Smooth muscle cell of the brain vasculature (primary cell): ENCODE measurements at regions not wholly inside any gene's neighbourhood (a gene's known extent, or its start where the extent isn't known, plus 50 kb on each side); places are given as distances from the start of the nearest gene placed in this dataset.

Experiments used
- DNase-seq: peaks from one replicate; pipeline ENCODE4 v3.0.0-alpha.2; 2012; ENCODE audit warnings: low read depth, low spot score

DNA sequence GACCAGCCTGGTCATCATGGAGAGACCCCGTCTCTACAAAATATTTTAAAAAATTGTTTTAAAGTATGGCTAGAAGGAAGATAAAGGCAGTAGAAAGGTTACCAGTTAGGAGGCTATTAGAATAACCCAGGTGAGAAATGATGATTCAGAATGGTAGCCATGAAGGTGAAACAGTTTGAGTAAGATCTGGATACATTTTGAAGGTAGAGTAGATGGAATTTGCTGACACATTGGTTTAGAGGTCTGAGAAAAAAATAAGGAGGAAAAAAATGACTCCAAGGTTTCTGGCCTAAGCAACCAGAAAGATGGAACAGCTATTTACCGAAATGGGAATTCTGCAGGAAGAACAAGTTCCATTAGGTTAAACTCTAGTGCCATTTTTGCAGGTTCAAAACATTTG, 167.9 kb upstream of the TAB2 start:
- no peak for DNase-seq

DNA sequence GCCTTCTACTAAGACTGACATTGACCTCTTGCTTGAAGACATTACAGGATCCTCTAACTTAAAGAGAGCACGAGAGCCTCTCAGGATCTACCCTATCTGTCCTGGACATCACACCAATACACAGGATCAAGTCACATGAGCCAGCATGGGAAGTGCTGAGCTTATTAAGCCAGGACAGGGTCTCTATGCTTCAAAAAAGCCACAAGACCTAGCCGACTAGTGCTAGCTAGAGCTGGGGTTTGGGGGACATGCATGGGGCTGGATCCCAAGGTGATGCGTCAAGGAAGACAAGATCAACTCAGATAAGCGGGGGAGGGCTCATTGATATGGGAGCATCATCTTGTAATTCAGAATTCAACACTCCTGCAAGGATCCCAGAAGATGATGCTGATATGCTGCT, 167.2 kb upstream of the TAB2 start:
- no peak for DNase-seq

DNA sequence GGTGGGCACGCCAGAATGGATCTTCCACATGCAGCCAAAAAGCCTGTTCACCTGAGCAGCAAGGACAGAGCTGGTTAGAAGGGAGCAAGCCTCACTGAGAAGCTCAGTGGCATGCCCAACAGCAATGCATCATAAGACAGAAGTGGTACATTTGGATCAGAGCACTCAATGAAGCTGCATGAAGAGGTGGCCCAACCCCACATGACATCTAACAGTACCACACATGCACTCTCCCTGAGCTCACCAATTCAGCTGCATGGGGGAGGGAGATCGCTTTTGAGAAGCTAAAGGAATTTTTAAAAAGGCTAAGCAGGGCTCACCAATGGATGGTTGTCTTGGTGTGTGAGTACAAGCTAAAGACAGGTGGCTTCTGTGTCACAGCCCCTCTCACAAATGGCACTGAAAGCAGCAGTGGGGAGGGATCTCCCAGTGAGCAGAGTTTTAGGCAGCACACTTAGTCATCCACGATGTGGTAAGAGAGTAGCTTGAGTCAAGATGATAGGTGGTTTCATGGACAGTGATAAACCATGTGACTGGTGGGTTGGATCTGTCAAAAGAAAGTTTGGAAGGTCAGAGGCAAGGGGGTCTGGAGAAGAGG, 166.6 kb upstream of the TAB2 start:
- no peak for DNase-seq

DNA sequence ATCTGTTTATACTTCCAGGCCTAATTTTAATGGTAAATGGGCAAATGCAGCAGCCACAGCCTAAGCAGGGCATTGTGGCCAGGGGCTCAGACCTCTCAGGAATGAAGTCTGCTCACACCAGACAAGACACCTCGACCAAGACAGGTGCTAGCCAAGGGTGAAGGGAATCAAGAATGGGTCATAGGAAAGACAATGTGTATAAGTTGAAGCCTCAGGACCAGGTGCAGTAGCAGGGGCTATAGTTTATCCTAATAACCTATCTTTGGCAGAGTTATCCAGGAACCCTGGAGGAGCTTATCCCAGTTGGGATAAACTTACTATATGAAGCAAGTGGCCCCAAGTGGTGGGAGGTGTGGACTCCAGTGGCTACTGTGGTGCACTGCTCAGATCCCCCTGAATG, 165.0 kb upstream of the TAB2 start:
- DNase-seq = no peak

DNA sequence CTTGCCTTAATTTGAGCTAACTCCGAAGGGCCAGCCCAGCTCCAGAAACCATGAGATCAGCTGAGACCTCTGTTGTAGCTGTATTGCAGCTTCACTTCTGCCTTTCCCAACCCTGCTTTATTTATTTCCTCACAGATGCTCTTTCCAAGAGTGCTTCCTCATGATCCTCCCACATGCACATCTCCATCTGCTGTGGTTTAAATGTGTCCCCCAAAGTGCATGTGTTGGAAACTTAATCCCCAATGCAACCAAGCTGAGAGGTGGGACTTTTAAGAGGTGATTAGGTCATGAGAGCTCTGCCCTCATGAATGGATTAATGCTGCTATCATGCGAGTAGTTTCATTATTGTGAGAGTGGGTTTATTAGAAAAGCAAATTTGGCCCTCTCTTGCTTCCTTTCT, 164.4 kb upstream of the TAB2 start:
- no peak for DNase-seq

DNA sequence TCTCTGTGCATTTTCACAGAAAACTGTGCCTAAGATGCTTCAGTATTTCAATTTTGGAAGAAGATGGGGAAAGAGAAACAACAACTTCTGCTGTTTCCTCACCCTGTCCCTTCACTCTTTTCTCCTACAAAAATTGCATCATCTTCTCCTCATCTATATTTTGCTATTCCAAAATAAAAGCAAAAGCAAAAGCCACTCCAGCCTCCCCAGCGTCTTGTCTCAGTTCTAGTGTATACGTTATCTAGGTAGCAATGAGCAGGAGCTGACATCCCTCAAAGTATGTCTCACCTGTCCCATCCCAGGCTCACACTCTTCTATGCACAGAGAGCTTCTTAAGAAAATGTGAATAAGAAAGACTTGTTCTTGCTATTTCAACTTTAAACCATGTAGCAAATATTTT, 163.8 kb upstream of the TAB2 start:
- DNase-seq = no peak

DNA sequence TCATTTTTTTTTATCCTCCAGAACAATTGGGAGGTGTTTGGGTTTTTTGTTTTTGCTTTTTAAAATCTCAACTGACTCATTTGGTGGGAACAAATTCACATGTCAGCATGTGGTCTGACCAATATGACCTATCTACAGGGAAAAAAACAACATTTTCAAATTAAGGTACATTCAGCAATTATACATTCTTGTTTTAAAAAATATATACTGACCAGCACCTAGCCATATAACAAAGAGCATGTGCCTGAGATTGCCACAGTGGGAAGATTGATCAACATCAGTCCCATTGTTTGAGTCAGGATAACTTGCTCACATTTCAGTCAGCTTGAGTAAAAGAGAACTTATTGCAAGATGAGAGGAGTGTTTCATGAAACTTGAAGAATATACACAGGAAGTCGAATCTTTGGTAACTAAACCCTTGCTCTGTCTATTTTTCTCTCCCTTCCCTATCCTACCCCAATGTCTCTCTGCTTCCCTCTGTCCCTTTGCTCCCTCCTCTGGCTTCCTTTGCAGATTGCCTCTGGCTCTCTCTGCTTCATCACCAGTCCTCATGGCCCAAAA, 163.2 kb upstream of the TAB2 start:
- DNase-seq = peak; percentile 37

DNA sequence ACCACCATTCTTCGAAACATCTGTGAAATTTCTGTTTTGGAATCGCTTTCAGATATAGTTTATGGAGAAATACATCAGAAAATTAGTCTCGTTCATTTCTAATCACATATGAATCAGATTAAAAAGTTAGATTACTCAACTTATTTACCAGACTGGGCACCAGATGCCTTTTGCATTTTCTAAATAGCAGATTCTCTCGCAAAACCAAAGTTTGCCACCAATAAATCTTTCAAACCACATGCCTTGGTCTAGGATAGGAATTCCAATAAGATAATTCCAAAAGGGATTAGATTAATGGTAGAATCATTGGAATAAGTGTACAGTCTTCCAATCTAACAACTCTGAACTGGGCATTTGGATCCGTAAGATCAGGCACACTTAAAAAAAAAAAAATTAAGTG, 160.4 kb upstream of the TAB2 start:
- DNase-seq = no peak

DNA sequence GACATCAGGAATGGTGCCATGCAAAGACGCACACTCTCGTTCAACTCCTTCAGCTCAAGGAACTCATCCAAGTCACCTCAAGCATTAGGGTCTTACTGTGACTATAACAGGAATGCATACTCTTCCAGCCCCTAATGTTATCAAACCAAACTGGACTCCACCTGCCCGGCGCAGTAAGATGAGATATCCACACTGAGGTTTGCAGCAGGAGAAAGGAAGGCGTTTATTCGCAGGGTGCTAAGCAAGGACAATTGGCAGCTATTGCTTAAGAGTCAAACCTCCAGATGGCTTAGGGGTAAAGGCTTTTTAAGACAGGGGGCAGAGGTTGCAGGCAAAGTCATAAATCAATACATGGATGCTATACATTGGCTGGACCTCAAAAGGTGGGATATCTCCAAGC, 159.4 kb upstream of the TAB2 start:
- DNase-seq = no peak

DNA sequence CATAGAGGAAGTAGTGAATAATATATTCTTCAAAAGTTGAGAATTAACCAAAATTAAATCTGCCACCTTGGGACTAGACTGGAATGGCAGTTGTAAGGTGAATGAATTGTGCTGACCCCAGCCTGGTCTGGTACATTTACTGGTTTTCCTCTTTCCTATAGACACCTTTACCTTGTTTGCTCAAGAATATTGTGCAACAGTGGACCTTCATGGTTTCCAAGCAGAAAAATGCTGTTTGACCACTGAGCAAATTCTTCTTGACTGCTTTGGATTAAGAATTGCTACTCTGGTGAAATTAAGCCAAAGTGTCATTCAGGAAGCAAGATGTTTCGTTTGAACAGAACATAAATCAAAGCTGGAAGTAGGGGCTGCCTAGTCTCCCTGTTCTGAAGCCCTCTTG, 156.6 kb upstream of the TAB2 start:
- no peak for DNase-seq

DNA sequence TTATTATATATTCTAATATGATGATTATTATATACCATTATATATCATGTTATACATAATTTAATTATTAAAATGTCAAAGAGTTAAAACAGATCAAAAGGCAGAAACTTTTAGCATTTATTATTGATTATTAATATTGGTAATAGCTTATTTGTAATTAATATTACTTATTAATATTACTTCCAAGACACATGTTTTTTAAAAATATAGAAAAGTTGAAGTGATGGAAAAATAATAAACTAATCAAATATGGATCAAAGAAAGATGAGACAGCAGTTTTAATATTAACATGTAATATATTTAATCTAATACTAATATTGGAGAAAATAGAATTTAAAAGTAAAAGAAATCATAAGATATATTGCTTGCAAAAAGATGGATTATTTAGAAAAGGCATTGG, 154.6 kb upstream of the TAB2 start:
- DNase-seq = no peak

DNA sequence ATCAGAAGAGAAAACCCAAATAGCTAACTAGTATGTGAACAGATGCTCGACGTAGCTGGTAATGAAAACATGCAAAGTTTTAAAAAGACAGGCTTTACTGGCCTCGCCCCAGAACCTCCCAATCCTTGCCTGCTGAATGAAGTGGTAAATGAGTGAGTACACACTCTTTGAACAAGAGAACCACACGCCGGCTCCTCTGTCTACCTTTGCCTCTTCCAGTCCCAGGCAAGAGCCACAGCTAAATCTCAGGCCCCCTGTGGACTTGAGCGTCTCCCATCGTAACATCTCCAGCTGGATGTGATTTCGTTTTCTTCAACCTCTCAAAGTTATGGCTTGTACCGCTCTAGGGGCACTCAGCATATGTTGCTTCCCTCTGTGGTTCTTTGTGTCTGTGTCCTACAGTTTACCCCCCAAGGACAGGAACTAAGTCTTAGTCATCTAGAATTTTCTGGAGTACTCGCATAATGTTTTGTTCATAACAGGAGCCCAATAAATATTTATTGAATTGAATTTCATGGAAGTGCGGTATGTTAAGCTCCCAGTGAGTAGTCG, 153.2 kb upstream of the TAB2 start:
- peak; percentile 64 for DNase-seq

DNA sequence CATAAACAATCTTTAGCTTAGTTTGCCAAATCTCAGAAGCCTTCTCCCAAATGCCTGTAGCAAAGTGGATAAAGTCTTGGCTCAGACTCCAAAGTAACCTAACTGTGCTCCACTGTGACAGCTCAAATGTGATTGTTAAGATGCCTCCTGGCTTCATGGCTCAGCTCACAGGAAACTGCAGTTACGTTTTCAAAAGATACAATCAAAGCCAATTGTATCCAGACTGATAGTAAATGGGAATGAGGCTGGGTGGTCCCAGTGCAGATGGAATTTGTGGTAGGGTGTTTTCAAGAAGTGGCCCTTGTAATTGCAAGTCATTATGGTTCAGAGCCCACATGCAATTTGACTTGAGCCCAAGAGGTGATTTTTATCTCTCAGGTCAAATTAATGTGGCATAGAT, 151.2 kb upstream of the TAB2 start:
- no peak for DNase-seq

DNA sequence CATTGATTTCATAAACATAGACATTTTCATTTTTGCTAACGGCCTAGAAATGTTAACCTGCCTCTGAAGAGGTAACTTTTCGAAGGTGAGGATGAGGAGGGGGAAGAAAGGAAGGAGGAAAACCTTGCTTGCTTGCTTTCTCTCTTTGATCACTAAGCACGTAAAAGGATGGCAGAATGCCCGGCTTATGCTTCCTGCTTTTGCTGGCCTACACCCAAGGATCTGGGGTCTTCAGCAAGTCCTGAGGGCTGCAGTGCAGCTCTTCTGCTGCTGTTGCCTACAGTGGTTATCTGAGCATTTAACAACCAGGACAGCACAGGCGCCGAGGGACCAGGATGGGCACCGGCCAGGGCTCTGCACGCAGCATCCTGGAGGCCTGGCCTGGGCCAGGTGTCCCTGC, 150.8 kb upstream of the TAB2 start:
- DNase-seq = no peak

DNA sequence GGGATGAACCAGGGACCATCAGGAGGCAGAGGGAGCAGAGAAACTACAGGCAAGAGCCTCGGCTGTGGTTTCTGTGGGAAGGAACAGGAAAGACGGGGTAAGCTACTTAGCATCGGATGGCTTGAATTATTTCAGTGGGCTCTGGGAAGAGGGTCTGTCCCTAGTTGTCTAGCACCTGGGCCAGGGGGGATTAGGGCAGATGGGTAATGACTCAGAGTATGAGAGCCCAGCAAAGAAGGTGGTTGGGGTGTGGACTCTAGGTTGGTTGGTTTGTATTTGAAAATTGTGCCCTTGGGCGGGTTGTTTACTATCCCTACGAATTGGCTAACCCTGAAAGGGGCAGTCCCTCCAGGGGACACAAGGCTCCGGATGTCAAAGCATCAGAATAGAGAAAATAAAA, 148.5 kb upstream of the TAB2 start:
- no peak for DNase-seq

DNA sequence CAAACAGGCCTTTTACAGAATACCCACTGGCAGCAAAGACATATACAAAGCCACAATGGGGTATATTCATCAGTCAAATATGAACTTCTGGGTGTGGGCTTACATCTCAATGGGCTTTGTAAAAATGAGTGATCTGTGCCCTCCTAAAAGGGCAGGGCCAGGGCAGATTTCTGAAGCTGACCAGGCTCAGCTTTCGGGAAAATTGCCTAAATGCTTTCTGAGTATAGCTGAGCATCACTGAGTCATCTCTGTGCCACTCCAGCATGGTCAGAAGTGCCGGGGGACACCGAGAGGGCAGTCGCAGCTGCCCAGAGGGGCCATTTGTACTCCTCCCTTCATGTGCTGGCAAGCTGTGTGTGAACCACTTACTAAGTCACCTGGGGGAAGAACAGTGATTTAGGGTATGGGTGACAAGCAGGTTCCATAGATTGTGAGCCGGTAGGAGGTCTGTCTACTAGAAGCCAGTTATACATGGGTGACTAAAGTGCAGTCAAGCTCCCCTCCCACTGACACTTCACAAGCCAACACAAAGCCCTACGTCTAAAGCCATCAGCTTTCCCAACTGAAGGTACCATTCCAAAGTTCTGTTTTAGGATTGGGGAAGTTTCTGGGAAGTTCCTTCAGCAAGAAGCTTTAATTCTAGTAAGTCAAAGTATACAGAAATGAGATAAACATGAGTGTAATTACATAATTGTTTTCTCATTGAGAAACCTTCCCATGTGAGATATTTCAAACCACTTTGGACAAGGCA, 147.6 kb upstream of the TAB2 start:
- DNase-seq = no peak

DNA sequence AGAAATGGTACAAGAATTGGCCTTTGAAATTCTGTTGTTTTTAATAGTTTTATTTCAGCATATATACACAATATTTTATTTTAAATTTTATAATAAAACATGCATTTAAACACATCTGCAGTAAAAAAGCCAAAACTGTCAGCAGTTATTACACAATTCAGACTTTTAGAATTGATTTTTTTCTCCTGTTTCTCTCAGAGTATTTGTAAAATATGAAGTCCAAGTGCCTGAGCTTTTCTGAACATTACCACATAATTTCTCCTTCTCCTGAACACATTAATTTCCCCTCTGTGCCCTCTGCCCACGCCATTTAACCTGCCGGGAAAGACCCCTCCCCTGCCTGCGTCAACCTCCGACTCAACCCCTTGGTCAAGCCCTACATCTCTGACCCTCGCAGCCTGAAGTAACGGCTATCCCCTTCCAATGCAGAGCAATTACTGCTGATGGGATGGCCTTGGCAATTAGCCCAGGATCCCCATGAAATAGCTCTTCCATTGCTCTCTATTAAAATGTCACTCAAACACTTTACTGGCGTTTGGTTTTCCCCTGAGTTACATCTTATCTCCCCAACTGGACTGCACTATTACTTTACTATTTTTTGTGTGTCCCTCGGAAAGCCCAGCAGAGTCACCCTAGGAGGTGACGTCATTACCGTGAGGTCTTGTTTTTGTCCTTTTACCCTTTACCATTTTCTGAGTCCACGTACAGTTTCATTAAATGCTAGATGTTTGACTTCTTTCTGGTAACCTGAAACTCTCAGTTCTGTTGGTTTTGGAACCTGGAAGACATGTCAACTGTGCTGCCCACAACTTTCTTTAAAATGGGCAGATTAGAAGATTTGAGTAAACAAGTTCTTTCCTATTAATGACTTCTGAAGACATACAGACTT, 146.7 kb upstream of the TAB2 start:
- no peak for DNase-seq

DNA sequence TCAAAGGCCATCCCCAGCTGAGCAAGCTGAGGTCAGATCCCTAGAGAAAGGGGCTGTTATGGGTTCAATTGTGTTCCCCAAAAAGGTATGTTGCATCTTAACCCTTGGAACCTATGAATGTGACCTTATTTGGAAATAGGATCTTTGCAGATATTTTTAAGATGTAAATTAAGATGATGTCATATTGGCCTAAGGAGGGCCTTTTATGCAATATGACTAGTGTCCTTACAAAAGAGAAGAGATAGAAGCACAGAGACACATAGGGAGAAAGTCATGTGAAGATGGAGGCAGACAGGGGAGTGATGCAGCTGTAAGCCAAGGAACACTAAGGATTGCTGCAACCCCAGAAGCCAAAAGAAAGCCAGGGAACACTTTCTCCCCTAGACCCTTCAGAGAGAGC, 144.3 kb upstream of the TAB2 start:
- no peak for DNase-seq

DNA sequence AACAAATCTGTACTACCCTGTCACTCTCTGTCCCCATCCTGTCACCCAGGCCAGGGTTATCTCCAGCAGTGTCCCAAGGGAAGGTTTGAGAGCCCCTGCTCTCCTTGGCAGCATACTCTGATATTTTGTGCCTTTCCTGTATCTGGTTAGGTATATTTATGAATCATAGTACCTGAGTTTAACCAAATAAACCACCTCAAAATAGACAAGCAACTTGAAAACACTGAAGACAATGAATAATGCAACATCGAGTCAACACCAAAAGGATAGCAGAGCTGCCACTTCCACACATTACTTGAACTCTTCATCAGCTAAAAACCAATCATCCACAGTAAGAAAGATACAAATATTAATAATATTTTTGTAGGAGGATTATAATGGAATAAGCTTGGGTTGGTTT, 142.6 kb upstream of the TAB2 start:
- no peak for DNase-seq

DNA sequence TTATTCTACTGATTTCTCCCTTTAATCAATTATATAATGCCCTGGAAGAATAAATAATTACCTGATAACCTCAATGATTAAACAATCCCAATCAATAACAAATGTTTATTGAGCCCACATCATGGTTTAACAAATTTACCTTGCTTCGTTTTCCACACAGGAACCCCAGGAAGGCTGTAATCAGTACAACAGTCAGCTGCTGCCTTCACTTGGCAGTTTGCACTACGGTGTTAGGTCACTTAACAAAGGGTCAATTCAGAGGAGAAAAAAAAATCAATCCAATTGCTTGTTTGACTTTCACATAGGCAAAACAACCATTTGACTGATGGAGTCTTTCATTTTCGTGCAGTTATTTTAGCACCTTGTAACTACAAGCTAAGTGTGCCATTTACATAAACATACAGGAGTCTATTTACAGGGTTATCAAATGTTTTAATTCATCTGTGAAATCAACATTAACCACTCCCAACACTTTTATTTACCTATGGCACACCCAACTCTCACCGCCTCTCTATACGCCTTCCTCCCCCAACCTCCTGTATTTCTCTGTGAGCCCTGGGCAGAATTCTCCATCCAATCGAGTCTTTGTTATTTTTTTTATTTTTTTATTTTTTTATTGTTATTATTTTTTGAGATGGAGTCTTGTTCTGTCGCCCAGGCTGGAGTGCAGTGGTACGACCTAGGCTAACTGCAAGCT, 140.4 kb upstream of the TAB2 start:
- DNase-seq = no peak

DNA sequence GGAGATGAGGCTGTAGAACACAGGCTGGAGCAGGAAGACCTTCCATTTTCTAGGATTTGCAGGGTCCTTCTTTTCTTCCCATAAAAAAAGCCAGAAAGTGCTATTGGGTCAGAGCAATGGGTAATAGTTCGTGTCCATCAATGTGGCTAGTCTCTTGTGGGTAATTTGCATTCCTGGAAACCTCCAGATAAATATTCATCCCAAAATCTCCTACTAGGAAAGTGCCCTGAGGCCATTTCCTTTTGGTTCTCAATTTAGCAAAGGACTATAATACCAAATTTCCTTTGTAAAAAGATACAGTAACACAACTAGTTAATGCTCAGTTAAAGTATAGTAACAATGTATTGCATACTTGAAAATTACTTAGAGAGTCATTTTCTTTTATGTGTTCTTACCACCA, 138.1 kb upstream of the TAB2 start:
- DNase-seq = no peak

DNA sequence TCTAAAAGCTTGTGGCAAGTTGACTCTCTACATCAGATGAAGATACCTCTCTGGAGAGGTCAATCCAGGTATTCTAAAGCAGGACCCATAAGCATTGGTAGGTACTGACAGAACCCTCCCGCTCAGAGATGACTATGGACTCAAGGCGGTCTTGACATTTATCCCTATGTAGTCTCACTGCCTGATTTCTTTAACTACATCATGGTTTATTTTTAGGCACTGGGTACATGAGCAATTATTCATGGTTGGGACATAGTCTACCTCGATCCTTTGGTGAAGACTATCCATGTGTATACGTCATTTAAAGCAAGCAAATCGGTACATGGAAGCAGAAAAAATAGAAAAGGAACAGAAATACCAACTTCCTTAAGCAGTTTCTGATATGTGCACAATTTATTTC, 136.2 kb upstream of the TAB2 start:
- no peak for DNase-seq
